H54 (cell line): ENCODE measurements at regions not wholly inside any gene's neighbourhood (a gene's known extent, or its start where the extent isn't known, plus 50 kb on each side); places are given as distances from the start of the nearest gene placed in this dataset.
A peak's percentile ranks its signal among the peaks of the same experiment; 100 is the strongest.
"Not testable (repeated sequence)": the region's sequence is repeated elsewhere in the genome, so short reads cannot be mapped to it uniquely, and the experiment has no call there.

Source experiments
- DNase-seq: peaks from one replicate; pipeline ENCODE4 v3.0.0; 2011; ENCODE audit warnings: low spot score, mixed read lengths; ENCODE audit not compliant: insufficient read length
- FAIRE-seq: peaks from 3 replicates; lab custom pipeline; 2011; peaks lifted over from hg19 to GRCh38; lab: Jason Lieb, UNC
- POLR2A ChIP-seq: IDR thresholded peaks from 2 replicates; pipeline ENCODE4 v1.6.1; 2011; ENCODE audit warnings: low read depth, mild to moderate bottlenecking, low read length

DNA sequence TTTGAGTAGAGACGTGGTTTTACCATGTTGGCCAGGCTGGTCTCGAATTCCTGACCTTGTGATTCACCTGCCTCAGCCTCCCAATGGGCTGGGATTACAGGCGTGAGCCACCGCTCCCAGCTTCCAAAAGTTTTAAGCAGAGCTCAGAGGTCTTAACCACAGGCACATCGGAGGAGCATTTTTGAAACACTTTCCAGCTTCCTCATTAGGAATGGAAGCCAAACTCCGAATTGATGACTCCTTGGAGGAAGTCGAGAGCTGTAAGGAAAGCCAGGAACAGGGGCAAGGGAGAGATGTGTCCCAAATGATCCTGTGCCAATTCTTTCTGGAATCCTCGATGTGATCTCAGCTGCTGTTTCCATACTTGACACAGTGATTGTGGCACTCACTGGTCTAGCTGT, 56.2 kb upstream of the CCZ1B start:
- DNase-seq: not testable (repeated sequence)

DNA sequence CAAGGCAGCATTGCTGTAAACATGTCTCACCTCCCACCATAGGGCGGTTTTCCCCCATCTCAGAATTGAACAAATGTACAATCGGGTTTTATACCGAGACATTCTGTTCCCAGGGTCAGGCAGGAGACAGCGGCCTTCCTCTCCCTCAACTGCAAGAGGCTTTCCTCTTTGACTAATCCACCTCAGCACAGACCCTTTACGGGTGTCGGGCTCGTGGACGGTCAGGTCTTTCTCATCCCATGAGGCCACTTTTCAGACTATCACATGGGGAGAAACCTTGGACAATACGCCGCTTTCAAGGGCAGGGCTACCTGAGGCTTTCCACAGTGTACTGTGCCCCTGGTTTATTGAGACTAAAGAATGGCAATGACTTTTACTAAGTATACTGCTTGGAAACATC, 57.7 kb upstream of the CCZ1B start:
- not testable (repeated sequence) for FAIRE-seq, DNase-seq

More for the DNA sequence above, 56.2 kb upstream of the CCZ1B start:
- not testable (repeated sequence) for FAIRE-seq

DNA sequence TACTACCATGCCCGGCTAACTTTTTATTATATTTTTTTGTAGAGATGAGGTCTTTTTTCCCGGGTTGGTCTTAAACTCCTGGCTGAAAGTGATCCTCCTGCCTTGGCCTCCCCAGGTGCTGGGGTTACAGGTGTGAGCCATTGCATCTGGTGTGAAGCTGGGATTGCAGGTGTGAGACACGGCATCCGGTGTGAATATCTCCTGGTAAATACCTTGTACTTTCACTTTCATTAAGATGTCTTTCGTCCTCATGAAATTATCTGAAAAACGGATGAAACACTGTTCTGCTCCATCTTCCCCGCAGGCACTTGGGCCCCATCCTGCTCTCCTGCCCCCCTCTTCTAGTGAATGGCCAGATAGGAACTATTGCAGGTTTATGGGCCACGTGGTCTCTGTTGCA, 60.1 kb upstream of the CCZ1B start:
- DNase-seq (no peak), FAIRE-seq (no peak)
- TF ChIP-seq POLR2A: no peak

DNA sequence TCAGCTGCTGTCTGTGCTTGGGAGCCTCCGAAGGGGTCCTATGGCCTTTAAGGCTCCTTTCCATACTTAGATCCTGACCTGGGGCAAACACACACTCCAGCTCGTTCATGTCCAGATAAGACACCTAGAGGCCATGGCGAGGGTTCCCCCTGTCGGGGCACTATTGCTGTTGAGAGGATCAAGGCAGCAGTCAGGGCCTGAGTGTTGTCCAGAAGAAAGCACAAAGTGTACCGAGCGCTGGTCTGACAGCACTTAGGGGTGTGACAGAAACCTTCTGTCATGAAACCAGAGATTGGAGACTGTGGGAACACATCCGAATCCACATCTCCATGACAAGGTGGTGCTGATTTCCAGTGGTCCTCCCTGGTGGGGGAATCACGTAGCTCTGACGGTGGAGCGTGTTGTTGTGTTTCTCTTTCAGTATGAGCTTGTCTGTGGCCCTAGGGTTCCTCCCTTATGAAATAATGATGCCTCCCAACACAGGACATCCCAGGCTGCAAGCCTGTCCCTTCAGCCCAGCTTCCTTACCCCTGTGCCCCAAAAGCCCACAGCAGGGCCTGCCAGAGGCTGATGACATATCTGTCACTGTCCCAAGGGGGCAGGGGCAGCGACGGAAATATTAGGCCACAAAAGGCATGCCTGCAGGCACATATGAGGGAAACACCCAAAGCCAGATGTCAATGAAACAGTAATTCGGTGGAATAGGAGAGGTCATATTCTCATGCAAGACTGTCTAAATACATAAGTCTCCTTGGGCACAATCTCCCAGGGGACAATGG, 62.4 kb upstream of the CCZ1B start:
- not testable (repeated sequence) for FAIRE-seq, DNase-seq

DNA sequence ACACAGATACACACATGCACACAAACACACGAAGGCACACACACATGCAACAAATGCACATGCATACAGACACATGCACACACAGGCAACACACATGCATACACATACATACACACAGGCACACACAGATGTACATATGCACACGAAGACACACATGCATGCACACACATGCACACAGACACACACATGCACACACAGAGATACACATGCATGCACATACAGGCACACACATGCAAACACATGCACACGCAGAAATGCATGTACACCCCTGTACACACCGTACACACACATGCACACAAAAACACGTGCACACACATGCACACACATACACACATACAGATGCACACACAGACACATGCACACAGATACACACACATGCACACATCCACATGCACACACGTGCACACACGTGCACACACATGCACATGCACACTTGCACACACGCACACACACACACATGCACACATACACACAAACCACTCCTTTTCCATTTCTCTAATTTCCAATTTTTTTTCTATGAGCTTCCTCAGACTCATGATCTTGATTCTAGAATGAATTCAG, 63.3 kb upstream of the CCZ1B start:
- TF ChIP-seq POLR2A: peak; percentile 23; the same call in 1 of the 2 replicates
- DNase-seq: no peak
- no peak for FAIRE-seq

DNA sequence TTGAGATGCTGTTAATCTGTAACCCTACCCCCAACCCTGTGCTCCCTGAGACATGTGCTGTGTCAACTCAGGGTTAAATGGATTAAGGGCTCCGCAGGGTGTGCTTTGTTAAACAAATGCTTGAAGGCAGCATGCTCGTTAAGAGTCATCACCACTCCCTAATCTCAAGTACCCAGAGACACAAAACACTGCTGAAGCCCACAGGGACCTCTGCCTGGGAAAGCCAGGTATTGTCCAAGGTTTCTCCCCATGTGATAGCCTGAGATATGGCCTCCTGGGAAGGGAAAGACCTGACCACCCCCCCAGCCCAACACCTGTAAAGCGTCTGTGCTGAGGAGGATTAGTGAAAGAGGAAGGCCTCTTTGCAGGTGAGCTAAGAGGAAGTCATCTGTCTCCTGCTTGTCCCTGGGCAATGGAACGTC, 76.0 kb upstream of the CCZ1B start:
- not testable (repeated sequence) for FAIRE-seq

DNA sequence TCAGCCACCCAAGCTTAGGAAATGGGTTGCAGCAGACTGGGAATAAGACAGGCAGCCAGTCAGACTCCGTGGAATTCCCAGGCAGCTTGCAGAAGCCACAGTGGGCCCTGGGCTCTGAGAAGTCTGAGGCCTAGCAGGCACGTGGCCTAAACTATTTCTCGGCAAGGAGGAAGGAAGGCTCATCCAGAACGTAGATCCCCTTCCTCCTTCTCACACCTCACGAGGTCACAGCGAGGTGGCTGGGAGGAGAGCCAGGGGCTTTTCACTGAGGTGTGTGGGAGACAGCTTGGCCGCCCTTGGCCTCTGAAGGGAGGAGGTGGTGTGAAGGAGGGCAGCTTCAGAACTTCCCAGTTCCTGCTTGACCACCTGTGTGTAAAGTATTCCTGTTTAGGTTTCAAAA, 77.2 kb upstream of the CCZ1B start:
- not testable (repeated sequence) for DNase-seq

More for the DNA sequence above, 76.0 kb upstream of the CCZ1B start:
- DNase-seq: not testable (repeated sequence)

DNA sequence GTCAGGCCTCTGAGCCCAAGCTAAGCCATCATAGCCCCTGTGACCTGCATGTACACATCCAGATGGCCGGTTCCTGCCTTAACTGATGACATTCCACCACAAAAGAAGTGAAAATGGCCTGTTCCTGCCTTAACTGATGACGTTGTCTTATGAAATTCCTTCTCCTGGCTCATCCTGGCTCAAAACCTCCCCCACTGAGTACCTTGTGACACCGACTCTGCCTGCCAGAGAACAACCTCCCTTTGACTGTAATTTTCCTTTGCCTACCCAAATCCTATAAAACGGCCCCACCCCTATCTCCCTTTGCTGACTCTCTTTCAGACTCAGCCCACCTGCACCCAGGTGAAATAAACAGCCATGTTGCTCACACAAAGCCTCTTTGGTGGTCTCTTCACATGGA, 77.7 kb upstream of the CCZ1B start:
- not testable (repeated sequence) for FAIRE-seq, DNase-seq

More for the DNA sequence above, 77.2 kb upstream of the CCZ1B start:
- not testable (repeated sequence) for FAIRE-seq

DNA sequence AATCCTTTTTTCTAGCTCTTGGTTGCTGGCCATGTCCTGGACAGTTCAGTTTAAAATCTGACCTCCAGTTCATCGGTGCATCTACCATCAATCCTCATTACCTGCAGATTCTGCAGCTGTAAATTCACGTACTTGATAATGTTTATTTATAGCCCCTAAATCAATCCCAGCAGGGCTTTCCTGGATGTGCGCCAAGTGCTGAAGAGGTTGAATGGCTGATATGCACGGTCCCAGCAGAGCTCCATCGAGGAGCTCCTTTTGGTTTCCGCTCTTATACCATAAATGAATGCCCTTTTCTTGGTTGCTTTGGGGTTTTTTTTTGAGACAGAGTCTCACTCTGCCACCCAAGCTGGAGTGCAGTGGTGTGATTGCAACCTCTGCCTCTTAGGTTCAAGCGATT, 91.2 kb upstream of the CCZ1B start:
- no peak for FAIRE-seq
- DNase-seq: no peak
- no peak for TF ChIP-seq POLR2A

DNA sequence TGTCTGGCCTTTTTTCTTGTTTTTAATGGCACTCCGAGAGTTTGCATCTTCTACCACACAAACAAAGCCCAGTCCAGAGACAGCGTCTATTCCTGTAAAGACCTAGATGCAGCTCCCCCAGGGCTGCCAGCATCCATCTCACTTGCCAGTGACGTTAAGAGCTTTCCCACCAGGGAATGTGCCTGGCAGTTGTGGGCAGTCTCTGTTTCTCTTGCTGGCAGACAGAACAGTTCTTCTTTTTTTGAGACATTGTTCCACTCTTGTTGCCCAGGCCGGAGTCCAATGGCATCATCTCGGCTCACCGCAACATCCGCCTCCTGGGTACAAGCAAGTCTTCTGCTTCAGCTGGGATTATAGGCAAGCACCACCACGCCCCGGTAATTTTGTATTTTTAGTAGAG, 93.1 kb upstream of the CCZ1B start:
- not testable (repeated sequence) for DNase-seq, FAIRE-seq

DNA sequence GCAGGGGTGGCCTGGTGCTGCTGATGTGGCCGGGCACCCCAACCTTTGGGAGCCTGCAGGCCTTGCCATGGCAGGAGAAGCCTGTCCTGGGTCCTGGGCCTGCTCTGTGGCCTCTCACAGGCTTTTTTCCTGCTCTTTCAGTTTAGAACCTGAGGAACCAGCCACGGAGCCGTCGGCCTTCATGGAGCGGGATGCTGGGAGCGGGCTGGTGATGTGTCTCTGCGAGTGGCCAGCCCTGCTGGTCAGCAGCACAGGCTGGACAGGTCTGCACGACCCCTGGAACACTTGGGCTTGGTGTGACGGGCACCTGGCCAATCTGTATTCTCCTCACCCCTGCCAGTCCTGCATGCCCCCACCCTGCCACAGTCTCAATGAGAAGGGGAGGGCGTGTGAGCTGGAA, 98.4 kb upstream of the CCZ1B start:
- not testable (repeated sequence) for DNase-seq, FAIRE-seq

DNA sequence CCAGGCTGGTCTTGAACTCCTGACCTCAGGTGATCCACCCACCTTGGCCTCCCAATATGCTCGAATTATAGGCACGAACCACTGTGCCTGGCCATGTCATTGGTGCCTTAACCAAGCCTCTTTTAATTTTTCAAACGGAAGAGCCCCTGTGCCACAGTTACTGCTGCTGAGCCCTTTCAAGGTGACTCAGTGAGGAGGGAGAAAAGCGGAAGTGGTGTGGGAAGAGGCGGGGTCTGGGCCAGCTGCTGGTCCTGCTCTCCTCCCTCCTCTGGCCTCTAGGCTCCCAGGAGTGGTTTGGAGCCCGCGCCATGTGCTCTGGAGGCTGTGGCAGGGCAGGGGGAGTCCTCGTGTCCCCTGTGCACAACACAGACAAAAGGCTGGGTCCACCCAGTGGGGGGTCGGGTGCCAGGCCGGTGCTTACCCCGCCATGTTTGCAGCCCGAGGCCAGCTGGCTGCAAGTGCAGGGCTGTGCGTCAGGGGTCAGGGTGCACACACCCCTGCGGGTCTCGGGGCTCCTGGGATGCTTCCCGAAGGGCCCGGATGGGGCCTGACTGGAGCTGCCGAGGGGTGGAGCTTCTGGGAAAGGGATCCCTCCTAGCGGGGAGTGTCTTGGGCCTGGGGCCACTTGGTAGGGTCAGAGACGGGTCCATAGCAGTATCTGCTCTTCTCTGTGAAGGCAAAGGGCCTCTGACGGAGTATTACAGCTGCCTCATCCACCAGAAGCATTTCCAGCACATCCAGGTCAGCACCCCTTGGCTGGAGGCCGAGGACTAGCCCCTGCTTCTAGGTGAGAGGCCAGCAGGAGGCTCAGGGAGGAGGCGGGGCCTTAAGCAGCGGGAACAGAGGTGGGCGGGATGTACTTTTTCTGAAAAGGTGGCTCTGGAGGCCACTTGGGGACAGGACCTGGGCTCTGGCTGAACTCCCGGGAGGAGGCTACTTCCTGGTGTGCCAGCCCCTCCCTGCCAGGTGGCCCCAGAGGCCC, 100.4 kb upstream of the CCZ1B start:
- DNase-seq, FAIRE-seq: not testable (repeated sequence)

DNA sequence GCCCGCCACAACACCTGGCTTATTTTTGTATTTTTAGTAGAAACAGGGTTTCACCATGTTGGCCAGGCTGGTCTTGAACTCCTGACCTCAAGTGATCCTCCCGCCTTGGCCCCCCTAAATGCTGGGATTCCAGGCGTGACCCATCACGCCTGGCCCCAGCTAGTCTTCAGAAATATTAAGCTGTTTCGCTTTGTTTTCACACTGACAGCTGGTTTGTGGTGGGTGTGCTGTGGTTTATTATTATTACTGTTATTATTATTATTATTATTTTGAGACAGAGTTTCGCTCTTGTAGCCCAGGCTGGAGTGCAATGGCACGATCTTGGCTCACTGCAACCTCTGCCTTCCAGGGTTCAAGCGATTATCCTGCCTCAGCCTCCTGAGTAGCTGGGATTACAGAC, 101.6 kb upstream of the CCZ1B start:
- not testable (repeated sequence) for DNase-seq, FAIRE-seq

DNA sequence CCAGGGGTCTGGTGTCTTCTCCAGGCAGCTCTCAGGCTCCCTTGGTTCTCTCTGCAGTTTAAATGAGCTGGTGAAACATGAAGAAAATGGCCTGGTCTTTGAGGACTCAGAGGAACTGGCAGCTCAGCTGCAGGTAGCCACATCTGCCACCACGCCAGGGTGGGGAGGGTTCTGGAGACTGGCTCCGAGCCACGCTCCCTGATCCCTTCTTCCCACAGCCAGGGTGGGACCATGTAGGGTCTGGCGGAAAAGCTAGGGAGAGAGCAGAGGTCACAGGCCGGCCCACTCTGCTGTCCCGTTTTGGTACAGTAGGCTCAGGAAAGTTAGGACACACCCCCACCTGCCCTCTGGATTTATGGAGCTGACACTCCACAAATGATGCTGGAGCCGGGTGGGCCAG, 103.5 kb upstream of the CCZ1B start:
- not testable (repeated sequence) for FAIRE-seq, DNase-seq

DNA sequence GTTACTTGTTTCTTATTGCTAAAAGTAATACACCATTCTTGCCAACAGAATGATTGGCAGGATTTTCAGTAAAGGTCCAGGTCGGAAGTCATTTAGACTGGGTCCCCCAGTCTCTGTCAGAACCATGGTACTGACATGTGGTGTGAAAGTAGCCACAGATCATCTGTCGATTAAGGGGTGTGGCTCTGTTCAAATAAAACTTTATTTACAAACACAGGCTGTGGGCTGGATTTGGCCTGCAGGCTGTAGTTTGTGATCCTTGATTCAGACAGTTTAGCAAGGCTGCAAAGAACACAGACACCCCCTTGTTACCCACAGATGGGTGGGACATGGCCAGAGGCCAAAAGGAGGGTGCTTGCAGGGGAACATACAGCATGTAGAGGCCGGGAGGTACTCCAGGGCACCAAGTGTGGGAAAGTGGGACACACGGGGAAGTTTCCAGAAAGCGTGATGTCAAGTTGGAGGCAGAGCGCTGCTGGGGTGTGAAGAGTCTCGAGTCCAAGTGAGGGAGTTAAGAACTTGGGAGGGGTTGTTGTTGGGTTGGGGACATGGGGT, 104.1 kb upstream of the CCZ1B start:
- not testable (repeated sequence) for DNase-seq, FAIRE-seq

DNA sequence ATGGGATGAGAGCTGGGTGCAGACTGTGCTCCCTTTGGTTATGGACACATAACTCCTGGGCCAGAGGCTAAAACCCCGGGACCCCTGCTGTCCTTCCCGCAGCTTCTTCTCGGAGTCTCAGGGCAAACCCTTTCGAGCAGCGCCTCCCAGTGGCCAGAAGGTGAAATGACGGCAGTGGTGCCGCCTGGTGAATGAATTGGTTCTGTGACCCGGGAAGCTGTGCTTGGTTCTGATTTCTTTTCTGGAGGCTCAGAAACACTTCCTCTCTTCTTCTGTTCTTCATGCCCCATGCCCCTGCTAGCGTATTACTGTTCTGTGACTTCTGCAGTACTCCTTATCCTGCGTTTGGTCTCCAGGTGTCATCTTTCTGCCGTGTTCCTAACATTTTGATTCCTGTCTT, 104.7 kb upstream of the CCZ1B start:
- DNase-seq, FAIRE-seq: not testable (repeated sequence)

DNA sequence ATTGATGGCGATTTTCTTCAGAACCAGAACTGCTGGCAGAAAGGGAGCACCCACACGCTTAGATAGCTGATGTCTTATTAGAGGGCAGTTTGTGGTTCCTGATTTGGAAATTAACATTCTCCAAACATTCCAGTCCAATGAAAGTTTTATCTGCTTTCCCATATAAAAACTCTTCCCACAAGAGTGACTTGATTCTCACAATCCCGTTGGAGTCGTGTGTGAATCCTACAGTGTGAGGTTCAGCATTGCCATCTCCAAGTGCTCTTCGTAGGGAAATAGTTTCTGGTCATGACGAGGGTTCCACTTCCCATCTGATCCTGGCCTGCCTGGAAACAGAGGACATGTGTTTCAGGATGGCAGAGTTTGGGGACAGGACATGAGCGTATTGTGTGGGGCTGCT, 105.4 kb upstream of the CCZ1B start:
- not testable (repeated sequence) for DNase-seq, FAIRE-seq

DNA sequence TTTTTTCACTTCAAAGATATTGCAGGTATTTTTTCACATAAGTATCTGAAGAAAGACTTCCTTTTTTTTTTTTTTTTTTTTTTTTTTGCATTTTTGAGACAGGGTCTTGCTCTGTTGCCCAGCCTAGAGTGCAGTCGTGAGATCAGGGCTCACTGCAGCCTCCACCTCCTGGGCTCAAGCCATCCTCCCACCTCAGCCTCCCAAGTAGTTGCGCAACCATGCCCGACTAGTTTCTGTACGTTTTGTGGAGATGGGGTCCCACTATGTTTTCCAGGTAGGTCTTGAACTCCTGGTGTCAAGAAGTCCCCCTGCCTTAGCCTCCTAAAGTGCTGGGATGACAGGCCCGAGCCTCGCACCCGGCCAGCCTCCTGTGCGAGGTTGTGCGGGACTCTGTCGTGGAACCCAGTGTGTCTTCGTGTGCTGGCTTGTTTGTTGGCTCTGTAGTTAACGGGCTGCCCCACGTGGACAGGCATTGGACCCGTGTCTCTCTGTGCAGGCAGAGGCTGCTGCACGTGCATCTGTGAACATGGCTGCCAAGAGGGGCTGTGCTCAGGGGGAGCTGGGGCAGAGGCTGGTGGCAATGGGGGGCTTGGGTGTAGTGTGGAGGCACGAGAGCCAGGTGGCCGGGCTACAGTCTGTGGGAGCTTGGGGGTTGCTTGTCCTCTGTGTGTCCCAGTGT, 108.0 kb upstream of the CCZ1B start:
- not testable (repeated sequence) for DNase-seq, FAIRE-seq
